M059J (cell line): ENCODE measurements at regions not wholly inside any gene's neighbourhood (a gene's known extent, or its start where the extent isn't known, plus 50 kb on each side); places are given as distances from the start of the nearest gene placed in this dataset.

ENCODE experiments used
- DNase-seq: peaks from one replicate; pipeline ENCODE4 v3.0.0-alpha.2; 2012; ENCODE audit warnings: low read depth

DNA sequence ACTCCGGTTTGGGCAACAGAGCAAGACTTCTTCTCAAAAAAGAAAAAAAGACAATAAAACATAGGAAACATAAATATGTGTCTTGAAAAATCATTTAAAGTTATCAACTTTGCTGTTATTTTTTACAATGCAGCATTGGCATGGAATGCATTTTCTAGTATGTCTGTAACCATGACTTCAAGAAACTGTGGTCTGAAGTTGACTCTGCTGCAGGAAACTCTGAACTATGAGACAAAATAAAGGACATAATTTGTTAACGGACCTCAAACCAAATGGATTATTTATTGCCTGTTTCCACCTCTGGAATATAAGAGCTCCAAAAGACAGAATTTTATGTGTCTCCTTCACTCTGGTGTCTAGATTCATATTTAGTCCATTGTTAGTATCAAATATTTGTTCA is 79.1 kb downstream of the TRIB2 start:
- no peak for DNase-seq

DNA sequence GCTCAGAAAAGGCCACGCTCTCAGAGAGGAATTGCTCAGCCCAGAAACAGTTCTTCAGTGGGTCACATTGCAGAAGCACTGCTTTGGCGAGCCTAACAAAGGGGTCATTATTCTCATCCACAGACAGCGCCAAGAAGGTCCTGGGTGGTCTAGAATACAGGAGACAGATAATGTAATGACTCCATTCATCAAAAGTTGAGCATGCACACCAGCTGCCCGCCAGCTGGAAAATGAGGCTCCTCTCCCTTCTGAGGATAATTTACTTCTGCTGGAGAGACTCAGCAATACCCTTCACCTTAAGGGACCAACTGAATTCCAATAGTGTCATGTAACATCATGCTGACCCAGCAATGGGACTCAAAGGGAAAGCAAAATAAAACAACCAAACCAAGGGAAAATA is 79.9 kb downstream of the TRIB2 start:
- DNase-seq, result no peak

DNA sequence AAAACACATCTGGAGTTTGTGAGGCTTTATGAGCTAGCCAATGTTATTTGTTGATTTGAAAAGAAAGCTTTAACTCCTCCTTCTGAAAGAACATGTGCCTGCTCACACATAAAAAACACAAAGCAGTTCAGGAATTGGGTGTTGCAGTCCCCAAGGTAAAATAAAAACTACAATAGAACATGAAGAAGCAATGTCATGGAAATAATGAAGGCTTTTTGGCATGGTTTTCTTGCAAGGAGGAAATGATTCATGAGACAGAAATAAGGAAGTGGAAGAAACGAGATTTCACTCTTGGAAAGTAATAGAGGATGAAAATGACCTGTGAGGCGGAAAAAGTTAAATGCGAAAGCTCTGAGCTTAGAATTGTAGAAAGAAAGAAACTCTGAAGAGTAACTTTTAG is 81.1 kb downstream of the TRIB2 start:
- peak; percentile 85 for DNase-seq

DNA sequence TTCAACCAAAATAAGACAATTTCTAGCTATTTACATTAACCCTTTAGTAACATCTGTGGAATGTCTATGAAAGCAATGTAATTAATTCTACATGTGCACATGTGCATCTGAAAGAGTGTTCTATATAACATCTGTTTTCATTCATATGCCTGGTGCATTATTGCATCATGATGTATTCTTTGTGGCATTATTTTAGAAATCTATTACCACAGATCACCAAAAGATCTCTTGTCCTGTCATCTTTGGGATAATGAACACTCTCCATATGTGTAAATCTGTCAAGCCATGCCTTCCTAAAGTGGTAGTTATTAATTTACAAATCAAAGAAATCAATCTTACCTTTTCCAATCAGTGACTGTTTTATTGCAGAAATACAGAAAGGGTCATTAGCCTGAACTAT is 86.9 kb downstream of the TRIB2 start:
- no peak for DNase-seq

DNA sequence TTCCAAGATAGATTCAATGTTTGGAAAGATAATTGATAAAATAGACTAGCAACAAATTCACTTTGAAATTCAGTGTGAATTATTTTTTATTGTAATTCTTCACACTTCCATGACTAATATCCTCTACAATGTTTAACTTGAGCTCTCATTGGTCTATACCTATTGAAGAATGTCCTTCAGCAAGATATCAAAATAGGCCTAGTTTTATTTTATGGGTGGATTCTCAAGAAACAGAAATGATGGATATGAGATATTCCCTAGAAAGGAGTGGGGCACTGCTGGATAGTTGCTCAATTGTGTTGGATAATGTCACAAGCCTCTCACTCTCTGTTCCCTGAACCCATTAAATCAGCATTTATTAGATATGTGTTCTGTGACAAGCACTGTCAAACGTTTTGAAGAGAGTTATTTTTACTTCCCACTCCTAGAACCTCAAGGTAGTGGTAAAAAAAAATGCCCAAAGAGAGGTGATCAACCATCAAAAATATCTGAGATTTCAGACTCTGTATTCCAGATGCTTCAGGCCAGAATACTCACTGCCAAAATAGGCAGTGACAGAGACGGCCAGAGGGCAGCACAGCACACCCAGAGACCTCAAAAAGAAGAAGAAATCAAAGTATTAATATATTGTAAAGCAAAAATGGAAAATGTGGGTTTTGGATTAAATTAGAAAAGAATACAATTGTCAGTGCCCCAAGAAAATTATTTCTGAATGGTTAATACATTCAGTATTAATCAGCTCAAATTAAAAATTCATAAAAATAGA is 87.5 kb downstream of the TRIB2 start:
- DNase-seq, result no peak

DNA sequence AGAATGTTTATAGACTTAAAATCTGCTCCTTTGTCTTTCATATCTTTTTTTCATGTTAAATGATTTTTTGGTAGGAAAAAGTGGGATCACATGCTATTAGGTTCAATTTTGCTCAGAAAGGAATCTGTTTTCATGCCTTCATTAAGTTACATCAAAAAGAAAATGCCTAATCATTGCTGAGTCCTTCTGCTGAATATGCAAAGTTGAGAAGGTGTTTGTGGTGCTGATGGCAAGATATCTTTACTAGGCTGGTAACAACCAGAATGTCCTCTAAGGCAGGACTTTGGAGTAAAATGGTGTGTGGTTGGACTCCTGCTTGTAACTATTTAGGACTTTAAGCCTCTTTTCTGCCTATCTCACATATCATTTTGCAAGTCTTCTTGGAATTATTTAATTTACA is 88.3 kb downstream of the TRIB2 start:
- DNase-seq, result no peak

DNA sequence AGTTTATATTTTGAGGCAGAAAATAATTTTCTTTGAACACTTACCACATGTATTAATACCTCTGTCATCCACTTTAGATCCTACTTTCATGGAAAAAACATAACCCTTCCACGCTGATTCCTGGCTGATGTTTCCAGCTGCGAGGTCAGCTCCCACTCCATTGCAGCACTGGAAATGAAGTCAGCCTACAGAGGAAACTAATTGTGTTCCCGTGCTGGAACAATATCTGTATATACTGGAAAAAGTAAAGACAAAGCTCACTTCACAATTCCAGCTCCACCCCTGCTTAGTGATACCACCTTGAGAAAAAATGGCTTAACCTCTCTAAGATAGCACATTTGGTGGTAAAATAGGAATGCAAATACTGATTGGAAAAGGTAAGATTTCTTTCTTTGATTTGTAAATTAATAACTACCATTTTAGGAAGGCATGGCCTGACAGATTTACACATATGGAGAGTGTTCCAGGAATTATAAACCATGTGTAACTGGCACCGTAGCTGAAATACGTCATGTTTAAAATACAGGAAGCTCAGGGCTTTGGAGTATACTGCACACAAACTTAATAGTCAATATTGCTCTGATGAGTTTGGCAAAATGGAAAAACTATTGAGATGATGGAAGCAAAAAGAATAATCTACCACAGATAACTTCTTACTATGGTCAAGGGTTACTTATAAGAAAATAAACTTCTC is 90.0 kb downstream of the TRIB2 start:
- no peak for DNase-seq

DNA sequence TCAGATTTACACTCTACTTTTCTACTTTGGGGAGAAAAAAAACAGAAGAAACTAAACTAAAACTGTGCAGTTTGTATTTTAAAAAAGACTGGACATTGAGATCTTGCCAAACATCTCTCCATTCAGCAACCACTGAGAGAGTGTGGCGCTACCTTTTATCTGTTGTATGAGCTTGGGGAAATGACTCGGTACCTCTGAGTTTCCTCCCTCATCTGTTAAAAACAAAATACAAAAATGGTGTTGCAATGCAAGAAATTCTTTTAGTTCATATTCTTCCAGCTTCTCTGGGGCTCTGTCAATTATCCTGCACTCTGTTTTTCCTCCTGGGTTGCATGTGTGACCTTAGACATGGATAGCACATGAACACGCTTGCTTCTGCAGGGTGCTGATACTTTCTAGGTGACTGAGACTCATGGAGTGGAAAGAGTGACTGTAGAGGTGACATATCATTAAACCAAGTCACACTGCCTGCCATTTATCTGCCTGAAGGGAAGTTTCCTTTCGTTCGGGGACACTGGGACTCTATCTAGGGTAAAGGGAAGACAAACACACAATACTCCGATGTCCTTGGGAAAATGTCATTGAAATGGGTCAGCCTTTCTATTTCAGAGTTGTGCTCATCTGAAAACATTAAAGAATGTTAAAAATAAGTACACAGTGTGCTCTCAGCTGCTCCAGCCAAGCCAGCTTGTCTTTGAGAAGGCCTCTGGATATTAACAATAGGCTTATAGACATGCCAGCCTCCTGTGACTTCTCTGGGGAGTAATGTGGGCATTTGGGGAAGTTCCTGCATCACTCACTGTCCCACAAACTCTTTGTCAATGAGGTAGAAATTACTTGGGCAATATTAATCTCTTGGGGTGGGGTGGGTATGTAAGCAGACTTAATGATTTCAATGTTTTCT is 91.4 kb downstream of the TRIB2 start:
- DNase-seq, result no peak

DNA sequence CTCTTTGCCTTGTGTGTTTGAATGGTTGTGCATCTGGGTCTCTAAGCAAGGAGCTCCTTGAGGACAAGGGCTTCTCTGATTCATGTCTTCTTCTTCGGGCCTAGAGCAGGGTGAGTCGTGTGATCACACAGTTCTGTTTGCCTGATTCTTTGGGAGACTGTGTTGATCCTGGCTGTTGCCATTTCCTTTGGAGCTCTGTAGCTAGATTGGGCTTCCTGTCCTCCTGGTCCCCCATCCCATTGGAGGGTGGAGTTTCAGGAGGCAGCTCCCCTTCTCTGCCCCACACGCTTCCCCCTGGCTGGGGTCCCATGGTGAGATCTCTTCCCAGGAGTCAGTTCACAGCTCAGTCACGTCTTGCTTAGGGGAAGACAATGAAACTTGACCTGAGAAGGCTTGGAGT is 92.8 kb downstream of the TRIB2 start:
- DNase-seq, result no peak

DNA sequence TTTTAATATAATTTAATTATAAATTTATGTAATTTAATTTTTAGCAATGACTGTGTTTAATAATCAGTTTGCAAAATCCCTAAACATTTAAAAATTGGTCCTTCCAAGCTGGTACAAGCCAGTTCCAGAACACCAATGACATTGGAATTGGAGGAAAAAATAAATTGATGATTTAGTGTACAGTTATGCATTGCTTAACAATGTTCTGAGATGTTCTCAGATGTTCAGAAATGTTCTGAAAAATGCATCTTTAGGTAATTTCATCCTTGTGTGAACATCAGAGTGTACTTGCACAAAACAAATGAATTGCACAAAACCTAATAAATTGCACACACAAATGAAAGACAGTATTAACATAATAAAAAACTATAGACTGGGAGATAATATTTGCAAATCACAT is 95.2 kb downstream of the TRIB2 start:
- DNase-seq, result no peak

DNA sequence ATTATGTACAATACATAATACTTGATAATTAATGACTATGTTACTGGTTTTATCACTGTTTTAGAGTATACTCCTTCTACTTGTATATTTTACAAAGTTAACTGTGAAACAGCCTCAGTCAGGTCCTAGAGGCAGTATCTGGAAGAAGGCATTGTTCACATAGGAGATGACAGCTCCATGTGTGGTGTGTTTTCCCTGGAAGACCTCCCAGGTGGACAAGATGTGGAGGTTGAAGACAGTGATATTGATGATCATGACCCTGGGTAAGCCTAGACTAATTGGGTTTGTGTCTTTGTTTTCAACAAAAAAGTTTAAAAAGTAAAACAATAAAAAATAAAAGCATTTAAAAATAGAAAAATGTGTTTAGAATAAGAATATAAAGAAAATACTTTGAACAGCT is 96.4 kb downstream of the TRIB2 start:
- DNase-seq, result no peak

DNA sequence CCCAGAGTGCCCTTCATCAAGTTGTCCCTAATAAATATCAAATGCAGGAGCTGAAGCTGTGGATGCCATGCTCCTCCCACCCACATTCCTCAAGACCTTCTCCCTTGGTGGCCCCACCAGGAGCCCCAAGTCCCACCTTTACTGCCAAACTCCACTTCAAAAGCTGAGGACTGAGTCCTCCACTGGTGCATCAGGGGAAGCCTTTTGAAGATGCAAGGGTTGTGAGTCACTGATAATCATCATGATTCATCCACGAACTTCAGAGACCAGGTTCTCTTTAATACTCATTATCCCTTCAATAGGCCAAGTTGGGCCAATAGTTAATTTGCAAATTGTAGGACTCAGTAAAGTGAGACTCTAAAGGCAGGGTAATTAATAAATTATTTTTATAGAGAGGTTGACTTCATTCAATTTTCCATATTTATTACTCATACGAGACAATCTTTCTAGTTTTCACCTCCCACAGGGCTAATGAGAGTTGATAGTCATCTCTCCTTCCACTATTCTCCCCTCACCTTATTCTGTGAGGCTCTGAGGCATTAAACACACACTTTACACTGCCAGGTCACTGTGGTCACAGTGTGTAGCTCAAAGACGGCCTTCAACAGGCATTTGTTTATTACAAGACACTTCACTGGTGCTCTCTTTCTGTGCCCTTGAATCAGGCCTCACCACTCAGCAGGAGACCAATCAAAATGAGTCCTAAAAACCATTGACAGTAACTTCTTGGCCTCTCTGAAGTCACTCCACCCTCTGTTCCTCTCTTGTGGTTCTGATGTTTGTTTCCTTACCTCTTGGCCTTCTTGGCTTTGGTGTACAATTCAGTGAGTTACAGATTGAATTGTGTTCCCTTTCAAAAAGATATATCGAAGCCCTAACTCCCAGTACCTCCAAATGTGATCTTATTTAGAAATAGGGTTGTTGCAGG is 99.9 kb downstream of the TRIB2 start:
- peak; percentile 86 for DNase-seq

DNA sequence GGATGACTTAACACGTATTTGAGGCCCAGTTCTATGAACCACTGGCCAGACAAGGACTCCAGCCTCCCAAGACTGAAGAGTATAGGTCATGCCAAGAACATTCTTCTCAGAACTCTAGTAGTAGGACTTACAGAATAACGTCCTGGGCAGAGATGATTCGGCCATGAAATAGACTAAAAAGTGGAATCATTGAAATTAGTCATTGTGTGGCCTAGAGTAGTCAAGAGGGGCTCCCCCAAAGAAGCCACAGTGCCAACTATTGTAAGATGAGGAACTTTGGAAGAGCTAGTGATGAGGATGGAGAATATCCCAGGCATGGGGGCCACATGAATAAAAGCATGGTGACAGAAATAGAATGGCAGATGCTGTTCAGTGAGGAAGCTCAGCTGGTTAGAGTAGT is 101.1 kb downstream of the TRIB2 start:
- no peak for DNase-seq

DNA sequence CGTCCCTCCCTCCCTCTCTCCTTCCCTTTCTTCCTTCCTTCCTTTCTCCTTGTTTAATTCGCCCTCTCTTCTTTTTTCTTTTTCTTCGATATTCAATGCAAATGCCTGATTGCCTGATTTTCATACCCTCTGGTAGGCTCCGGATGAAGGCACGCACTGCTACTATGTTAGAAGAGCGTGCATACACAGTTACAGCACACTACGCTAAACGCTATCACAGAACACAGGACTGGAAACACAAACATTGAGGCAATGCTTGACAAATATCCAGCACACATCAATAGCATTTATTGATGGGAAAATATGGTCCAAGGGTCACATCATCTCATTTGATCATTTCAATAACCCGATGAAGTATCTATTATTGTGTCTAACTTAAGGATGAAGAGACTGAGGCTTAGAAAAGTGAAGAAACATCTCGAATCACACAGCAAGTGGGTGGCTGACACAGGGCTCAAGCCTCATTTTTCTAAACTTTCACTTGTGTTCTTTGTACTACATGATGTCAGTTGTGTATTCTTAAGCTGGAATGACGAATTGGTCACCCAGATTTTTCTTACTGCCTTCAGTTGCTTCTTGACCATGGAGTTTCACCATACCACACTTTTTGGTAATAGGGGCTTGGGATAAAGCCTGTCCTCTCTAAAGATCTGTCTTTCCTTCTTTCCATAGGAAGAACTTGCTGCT is 101.8 kb downstream of the TRIB2 start:
- no peak for DNase-seq

DNA sequence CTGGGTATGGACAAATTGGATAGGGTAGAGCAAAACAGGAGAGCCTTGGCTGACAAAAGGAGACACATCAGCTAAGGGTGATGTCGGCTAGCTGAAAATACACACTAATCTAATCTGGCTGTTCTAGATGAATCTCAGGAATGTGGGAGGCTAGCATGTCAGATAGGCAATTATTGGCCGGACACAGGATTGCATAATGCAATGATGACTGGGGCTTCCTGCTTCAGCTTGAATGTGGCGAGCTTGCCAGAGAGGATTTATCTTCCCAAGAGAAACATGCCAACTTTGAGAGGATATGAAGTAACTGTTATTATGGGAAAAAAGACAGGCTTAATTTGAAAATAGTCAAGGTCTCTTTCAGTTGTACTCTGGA is 102.4 kb downstream of the TRIB2 start:
- peak; percentile 96 for DNase-seq

DNA sequence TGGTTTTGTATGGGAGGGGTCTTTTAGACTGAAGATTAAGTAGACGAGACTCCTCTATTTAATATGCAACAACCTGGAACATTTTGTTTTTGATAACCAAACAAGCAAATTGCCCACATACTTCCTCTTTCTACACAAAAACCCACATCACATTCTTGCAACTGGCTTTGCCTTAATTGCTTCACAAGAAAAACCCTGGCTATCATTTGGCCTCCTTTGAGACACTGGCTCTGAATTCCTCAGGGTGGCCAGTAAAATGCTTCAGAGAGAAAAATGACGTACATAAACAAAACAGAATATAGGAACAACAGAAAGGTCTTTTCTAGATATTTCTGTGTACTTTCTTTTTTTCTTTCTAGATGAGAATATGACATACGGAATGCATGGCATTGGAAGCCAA is 103.0 kb downstream of the TRIB2 start:
- peak; percentile 65 for DNase-seq

DNA sequence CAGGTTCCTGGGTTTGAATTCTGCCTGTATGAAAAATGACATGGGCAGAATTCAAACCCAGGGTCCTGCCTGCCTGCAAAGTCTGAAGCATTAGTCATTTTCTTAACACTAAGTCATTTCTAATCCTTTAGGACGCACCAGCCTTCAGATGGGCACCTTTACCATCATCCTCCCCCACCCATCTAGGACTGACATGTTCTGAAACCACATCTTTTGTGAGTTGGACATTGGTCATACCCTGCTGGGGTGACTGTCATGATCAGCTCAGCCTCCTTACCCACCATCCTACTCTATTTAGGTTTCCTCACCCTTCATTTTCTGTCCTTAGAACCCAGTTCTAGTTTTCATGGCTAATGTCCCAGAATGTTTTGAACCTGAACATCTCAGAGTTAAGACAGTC is 104.9 kb downstream of the TRIB2 start:
- no peak for DNase-seq

DNA sequence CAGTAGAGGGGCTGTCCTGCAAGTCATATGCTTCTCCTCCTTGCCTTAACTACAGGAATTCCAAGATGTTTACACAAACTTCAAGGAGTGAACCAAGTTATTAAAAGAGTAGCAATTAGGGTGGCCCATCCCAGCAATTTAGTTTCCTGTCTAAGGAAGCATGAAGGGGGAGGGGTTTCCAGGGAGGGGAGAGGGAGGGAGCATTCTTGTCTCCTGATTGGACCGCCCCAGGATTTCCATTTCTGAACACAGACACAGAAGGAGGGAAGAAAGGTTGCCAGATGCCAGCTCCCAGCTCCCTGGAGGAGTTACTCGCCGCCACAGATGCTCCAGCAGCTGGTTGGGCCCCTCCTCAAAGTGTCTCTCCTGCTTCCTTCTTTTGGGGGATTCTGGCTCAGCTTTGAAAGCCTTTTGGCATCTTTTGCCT is 107.6 kb downstream of the TRIB2 start:
- DNase-seq, result no peak

DNA sequence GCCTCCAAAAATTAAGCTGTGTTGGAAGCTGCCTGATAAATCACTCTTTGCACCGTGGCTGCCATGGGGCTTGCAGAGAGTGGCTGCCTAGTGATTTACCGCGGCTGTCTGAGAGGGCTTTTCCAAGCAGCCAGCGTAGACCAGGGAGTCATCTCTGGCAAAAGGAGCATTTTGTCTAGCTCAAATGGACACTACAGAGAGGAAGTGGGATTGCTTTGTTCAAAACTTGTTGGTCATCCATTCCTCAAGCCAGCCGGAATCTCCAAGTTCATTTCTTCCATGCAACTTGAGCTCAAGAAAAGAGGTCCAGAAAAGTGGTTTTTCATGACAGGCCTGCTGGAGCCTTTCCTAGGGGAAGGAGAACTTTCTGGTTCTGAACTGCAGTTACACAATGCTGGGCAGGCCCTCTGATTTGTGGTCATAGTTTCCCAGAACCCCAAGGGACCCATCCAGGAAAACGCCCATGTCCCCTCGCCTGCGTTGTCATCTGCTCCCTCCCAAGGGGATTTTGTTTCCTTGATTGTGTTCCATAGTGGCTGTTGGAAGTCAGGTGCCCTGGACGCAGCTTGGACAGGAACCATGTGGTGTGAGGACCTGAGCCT is 108.1 kb downstream of the TRIB2 start:
- no peak for DNase-seq

DNA sequence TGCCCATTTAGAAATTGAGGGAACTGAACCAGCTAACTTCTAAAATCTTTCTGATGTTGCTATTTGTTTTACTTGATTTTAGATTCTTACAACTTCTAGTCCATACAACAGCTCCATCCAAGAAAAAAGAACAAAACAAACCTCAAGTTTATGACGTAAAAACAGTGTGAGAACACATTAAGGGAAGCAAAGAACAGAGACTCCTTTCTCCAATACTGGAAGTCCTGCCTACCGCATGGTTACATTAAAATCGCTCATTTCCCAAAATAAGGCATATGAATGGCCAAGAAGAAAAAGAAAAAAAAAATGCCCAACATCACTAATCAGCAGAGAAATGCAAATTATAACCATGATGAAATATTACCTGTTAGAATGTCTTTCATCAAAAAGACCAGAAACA is 110.0 kb downstream of the TRIB2 start:
- no peak for DNase-seq

DNA sequence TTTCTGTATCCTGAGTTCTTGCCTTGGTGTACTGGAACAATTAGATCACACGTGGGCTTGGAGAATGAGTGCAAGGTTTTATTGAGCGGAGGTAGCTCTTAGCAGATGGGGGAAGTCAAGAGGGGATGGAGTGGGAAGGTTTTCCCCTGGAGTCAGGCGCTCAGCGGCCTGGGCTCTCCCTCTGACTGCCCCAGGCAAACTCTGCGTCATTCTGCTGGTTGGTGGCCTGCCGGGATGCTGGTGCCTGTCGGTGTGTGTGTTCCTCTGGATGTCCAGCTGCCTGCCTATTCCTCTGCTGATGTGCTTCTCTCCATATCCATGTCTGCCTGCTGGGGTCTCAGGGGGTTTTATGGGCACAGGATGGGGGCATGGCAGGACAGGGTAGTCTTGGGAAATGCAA is 111.0 kb downstream of the TRIB2 start:
- no peak for DNase-seq
